ENCODE measurements at regions not wholly inside any gene's neighbourhood (a gene's known extent, or its start where the extent isn't known, plus 50 kb on each side); places are given as distances from the start of the nearest gene placed in this dataset.

DNA sequence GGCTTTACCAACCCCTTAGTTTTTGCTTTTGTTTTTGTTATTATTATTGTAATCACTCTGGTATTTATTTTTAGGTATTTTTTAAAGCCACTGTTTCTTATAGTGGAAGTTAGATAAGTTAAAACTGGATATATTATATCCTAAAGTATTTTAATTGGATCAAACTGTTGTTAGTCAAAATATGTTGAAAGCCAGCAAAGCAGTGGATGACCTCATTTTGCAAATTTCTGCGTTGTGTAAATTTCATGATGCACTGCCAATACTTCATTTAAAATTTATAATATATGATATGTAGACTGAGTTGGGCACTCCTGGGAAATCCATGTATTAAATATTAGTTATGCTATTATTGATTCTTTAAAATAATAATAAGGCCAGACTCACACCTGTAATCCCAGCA lies 661.7 kb upstream of the NRXN1 start:
- H3K4me3 ChIP-seq, result no peak overlapping the region
- ATAC-seq (no peak), DNase-seq (no peak)
- H3K27me3 ChIP-seq (ENCODE audit: low read depth), result no peaks in the 10 kb centered on the region
- no peak overlapping the region for H3K27ac ChIP-seq
- H3K4me1 ChIP-seq, result no peaks in the 10 kb centered on the region
- TF ChIP-seq, protein P1, sequence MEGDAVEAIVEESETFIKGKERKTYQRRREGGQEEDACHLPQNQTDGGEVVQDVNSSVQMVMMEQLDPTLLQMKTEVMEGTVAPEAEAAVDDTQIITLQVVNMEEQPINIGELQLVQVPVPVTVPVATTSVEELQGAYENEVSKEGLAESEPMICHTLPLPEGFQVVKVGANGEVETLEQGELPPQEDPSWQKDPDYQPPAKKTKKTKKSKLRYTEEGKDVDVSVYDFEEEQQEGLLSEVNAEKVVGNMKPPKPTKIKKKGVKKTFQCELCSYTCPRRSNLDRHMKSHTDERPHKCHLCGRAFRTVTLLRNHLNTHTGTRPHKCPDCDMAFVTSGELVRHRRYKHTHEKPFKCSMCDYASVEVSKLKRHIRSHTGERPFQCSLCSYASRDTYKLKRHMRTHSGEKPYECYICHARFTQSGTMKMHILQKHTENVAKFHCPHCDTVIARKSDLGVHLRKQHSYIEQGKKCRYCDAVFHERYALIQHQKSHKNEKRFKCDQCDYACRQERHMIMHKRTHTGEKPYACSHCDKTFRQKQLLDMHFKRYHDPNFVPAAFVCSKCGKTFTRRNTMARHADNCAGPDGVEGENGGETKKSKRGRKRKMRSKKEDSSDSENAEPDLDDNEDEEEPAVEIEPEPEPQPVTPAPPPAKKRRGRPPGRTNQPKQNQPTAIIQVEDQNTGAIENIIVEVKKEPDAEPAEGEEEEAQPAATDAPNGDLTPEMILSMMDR (IDR thresholded peaks at IDR 0.05), result no peak
- H3K36me3 ChIP-seq, result no peaks in the 10 kb centered on the region
- intact Hi-C loops (cut with DNase I), result no loop called here
- no peaks in the 10 kb centered on the region for H3K9me3 ChIP-seq

- intact Hi-C loops (cut with DNase I), result no loop called here
- no peak for DNase-seq
- H3K4me3 ChIP-seq, result no peak overlapping the region
- no peaks in the 10 kb centered on the region for H3K9me3 ChIP-seq
- H3K27ac ChIP-seq, result no peak overlapping the region
- no peaks in the 10 kb centered on the region for H3K36me3 ChIP-seq
- ATAC-seq, result no peak
- TF ChIP-seq, protein P1 (IDR thresholded peaks at IDR 0.05), result no peak
- no peaks in the 10 kb centered on the region for H3K4me1 ChIP-seq
- no peaks in the 10 kb centered on the region for H3K27me3 ChIP-seq (ENCODE audit: low read depth)
These were observed 649.9 kb upstream of the NRXN1 start for GRCh38 chr2:51681854-51682253.

DNA sequence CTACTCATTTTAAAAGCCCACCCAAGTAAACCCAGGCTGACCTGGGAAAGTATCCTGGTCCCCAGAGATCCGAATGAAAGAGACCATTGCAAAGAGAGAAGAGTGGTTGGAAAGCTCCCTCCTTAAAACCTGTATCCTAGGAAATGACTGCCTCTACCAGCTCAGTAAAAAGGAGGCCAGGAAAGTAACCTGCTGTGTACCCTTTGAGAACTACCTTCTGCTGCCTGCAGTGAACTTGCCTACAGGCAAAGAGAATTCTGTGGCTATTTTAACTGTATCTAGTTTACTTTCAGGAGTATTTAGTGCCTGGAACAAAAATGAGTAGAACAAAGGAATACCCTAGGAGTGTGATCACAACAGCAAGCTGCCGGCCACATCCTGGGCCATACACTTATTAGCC lies 641.7 kb upstream of the NRXN1 start:
- TF ChIP-seq, protein P1 (IDR thresholded peaks at IDR 0.05), result no peak
- ATAC-seq (no peak), DNase-seq (no peak)
- intact Hi-C loops (cut with DNase I), result no loop called here
- no peaks in the 10 kb centered on the region for H3K36me3 ChIP-seq
- no peaks in the 10 kb centered on the region for H3K9me3 ChIP-seq
- H3K27me3 ChIP-seq (ENCODE audit: low read depth), result no peaks in the 10 kb centered on the region
- H3K27ac ChIP-seq, result no peak overlapping the region
- H3K4me3 ChIP-seq, result no peak overlapping the region
- no peaks in the 10 kb centered on the region for H3K4me1 ChIP-seq

DNA sequence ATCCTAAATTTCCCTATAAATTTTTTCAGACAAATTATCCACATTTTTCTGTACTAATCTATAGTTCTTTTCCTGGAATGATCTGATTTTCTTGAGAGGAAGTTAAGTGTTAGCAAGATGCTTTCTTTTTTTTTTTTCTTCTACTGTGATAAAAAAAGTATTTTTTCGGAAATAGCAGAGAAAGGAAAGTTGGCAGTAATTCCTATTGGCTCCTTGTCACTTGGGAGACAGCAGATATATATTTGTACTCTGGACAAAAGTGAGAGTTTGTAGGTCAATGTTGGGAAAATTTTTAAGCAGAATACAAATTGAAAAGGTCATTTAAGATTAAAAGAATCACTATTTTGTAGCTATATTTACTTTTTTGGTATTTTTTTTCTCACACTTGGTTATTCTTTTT lies 635.7 kb upstream of the NRXN1 start:
- Histone ChIP-seq H3K36me3 (no peaks in the 10 kb centered on the region), H3K27ac (no peak overlapping the region), H3K4me1 (no peaks in the 10 kb centered on the region), H3K9me3 (peaks cover 6% of the 10 kb centered on the region), H3K27me3 (ENCODE audit: low read depth) (no peaks in the 10 kb centered on the region), H3K4me3 (no peak overlapping the region)
- TF ChIP-seq, protein P1 (IDR thresholded peaks at IDR 0.05), result no peak
- DNase-seq (no peak), ATAC-seq (no peak)
- intact Hi-C loops (cut with DNase I), result no loop called here

- TF ChIP-seq, protein P1 (IDR thresholded peaks at IDR 0.05), result no peak
- intact Hi-C loops (cut with DNase I), result no loop called here
- Histone ChIP-seq H3K4me1 (no peaks in the 10 kb centered on the region), H3K27ac (no peak overlapping the region), H3K36me3 (no peaks in the 10 kb centered on the region), H3K27me3 (ENCODE audit: low read depth) (no peaks in the 10 kb centered on the region), H3K9me3 (peaks cover 6% of the 10 kb centered on the region), H3K4me3 (no peak overlapping the region)
- ATAC-seq (no peak), DNase-seq (no peak)
These were observed 630.3 kb upstream of the NRXN1 start for GRCh38 chr2:51662187-51662586.

DNA sequence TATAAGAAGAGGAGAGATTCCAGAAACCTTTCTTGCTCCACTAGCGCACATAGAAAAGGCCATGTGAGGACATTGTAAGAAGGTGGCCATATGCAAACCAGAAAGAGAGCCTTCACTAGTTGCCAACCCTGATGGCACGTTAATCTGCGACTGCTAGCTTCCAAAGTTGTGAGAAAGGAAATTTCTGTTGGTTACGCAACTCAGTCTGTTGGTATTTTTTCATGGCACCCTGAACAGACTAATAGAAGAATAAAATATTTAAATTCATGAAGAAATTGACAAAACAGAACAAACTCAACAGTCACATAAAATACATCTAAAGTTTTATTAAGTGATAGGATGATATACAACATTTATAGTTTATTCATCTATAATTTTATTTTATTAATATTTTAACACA lies 625.9 kb upstream of the NRXN1 start:
- DNase-seq, result no peak
- TF ChIP-seq, protein P1 (IDR thresholded peaks at IDR 0.05), result no peak
- no peaks in the 10 kb centered on the region for H3K9me3 ChIP-seq
- no peak overlapping the region for H3K4me3 ChIP-seq
- H3K36me3 ChIP-seq, result no peaks in the 10 kb centered on the region
- intact Hi-C loops (cut with DNase I), result no loop called here
- no peaks in the 10 kb centered on the region for H3K4me1 ChIP-seq
- no peaks in the 10 kb centered on the region for H3K27me3 ChIP-seq (ENCODE audit: low read depth)
- no peak for ATAC-seq
- no peak overlapping the region for H3K27ac ChIP-seq
